ENCODE measurements at regions not wholly inside any gene's neighbourhood (a gene's known extent, or its start where the extent isn't known, plus 50 kb on each side); places are given as distances from the start of the nearest gene placed in this dataset.

DNA sequence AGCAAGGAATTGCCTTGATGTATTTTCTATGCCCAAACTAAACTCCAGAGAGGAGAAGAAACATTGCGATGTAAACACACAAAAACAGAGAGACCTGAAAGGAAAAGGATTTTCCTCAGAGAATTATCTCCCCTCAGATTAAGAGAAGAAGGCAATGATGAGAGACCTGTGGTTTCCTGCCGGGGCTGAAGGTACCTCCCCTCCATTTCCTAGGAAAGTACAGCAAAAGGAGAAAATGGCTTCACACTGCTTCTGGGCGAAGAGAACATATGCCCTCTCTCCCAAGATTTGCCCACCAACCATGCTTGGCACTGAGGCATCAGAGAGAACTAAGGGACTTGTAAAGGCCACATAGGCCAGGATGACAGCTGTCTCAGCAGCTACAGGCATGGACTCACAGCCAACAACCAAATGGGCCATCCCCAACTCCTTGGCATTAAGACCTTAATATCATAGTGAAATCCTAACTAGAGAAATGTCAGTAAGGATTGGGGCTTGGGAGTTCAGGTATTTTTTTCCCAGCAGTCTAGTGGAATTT lies 523.0 kb downstream of the PTPRC start:
- no peak overlapping the region for H2BK120ac ChIP-seq (ENCODE audit: low read depth, low read length)
- no peak overlapping the region for H3K4ac ChIP-seq (ENCODE audit: low read depth in 1 of 2, low read length in 2 of 2)
- peak overlapping the region in 1 of 2 experiments; percentile 83 for H2BK12ac ChIP-seq (ENCODE audit: low read length in 2 of 2)
- H4K8ac ChIP-seq (ENCODE audit: low read length) = no peak overlapping the region
- DNase-seq = no peak
- H2BK5ac ChIP-seq (ENCODE audit: low read depth, low read length, poor library complexity, severe bottlenecking) = no peak overlapping the region
- 100% methylated on average over 3 of the region's 3 CpGs for WGBS
- H3K23ac ChIP-seq (ENCODE audit: low read length in 2 of 2) = no peak overlapping the region
- no peak overlapping the region for H4K91ac ChIP-seq (ENCODE audit: low read length)
- no peak overlapping the region for H3K9ac ChIP-seq (ENCODE audit: low read length)
- H3K18ac ChIP-seq (ENCODE audit: low read depth in 1 of 2, low read length in 2 of 2) = no peak overlapping the region
- H3K79me1 ChIP-seq (replicated peaks; ENCODE audit: low read length, poor library complexity, severe bottlenecking) = no peaks in the 10 kb centered on the region
- H3K4me3 ChIP-seq (ENCODE audit: insufficient read depth in 1 of 2, low read depth in 1 of 2, low read length in 2 of 2) = no peak overlapping the region
- H3K27me3 ChIP-seq (ENCODE audit: control insufficient read depth in 1 of 2, insufficient read depth in 1 of 2, low read length in 2 of 2) = no peaks in the 10 kb centered on the region
- H3K9me3 ChIP-seq (ENCODE audit: control insufficient read depth, low read length) = no peaks in the 10 kb centered on the region
- no peak overlapping the region for H2BK15ac ChIP-seq (ENCODE audit: low read depth, poor library complexity, severe bottlenecking)
- H2AFZ ChIP-seq (ENCODE audit: low read depth, low read length) = no peak overlapping the region
- H3K14ac ChIP-seq (ENCODE audit: low read length in 2 of 2) = no peak overlapping the region
- H3K36me3 ChIP-seq (ENCODE audit: control insufficient read depth in 1 of 2, insufficient read depth in 2 of 2, low read depth in 1 of 2, low read length in 2 of 2) = no peaks in the 10 kb centered on the region
- no peaks in the 10 kb centered on the region for H3K4me1 ChIP-seq (ENCODE audit: control insufficient read depth, insufficient read depth, low read depth, low read length)
- H2AK5ac ChIP-seq (ENCODE audit: low read length, severe bottlenecking) = no peak overlapping the region
- H3K27ac ChIP-seq (ENCODE audit: low read length, poor library complexity, severe bottlenecking) = no peak overlapping the region
- H3K4me2 ChIP-seq (ENCODE audit: low read length, poor library complexity, severe bottlenecking) = no peak overlapping the region

DNA sequence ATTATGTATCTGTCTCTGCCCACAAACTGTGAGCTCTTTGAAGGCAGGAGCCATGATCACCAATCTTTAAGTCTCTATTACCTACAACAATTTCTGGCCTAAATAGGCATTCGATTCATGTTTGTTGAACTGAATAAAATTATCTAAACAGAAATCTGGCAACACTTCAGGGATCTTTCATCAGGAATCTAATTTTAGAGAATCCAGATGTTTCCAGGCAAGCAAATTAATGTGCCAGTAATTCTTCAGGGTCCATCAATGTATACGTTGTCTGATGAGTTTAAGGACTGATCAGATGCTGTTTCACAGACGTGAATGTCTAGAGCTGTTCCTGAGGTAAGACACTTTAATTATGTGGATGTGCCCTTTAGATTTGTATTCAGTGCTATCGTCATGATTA lies 524.4 kb downstream of the PTPRC start:
- no peak overlapping the region for H4K91ac ChIP-seq (ENCODE audit: low read length)
- H2AFZ ChIP-seq (ENCODE audit: low read depth, low read length) = no peak overlapping the region
- no peak overlapping the region for H3K23ac ChIP-seq (ENCODE audit: low read length in 2 of 2)
- no peak overlapping the region for H3K14ac ChIP-seq (ENCODE audit: low read length in 2 of 2)
- no peak overlapping the region for H2BK120ac ChIP-seq (ENCODE audit: low read depth, low read length)
- H3K9ac ChIP-seq (ENCODE audit: low read length) = no peak overlapping the region
- no peaks in the 10 kb centered on the region for H3K27me3 ChIP-seq (ENCODE audit: control insufficient read depth in 1 of 2, insufficient read depth in 1 of 2, low read length in 2 of 2)
- no peak overlapping the region for H3K4me3 ChIP-seq (ENCODE audit: insufficient read depth in 1 of 2, low read depth in 1 of 2, low read length in 2 of 2)
- no peak overlapping the region for H2BK15ac ChIP-seq (ENCODE audit: low read depth, poor library complexity, severe bottlenecking)
- H3K18ac ChIP-seq (ENCODE audit: low read depth in 1 of 2, low read length in 2 of 2) = no peak overlapping the region
- WGBS = 93% methylated on average over 2 of the region's 4 CpGs
- no peaks in the 10 kb centered on the region for H3K9me3 ChIP-seq (ENCODE audit: control insufficient read depth, low read length)
- H4K8ac ChIP-seq (ENCODE audit: low read length) = no peak overlapping the region
- H3K4ac ChIP-seq (ENCODE audit: low read depth in 1 of 2, low read length in 2 of 2) = no peak overlapping the region
- no peak overlapping the region for H2BK12ac ChIP-seq (ENCODE audit: low read length in 2 of 2)
- H3K27ac ChIP-seq (ENCODE audit: low read length, poor library complexity, severe bottlenecking) = no peak overlapping the region
- H3K4me1 ChIP-seq (ENCODE audit: control insufficient read depth, insufficient read depth, low read depth, low read length) = no peaks in the 10 kb centered on the region
- H3K79me1 ChIP-seq (replicated peaks; ENCODE audit: low read length, poor library complexity, severe bottlenecking) = no peaks in the 10 kb centered on the region
- no peak overlapping the region for H2BK5ac ChIP-seq (ENCODE audit: low read depth, low read length, poor library complexity, severe bottlenecking)
- peak; percentile 7 for DNase-seq
- no peak overlapping the region for H3K4me2 ChIP-seq (ENCODE audit: low read length, poor library complexity, severe bottlenecking)
- no peaks in the 10 kb centered on the region for H3K36me3 ChIP-seq (ENCODE audit: control insufficient read depth in 1 of 2, insufficient read depth in 2 of 2, low read depth in 1 of 2, low read length in 2 of 2)
- no peak overlapping the region for H2AK5ac ChIP-seq (ENCODE audit: low read length, severe bottlenecking)

GRCh38 chr1:199163670-199164069 lies 524.8 kb downstream of the PTPRC start:
- H3K9me3 ChIP-seq (ENCODE audit: control insufficient read depth, low read length) = no peaks in the 10 kb centered on the region
- H2BK120ac ChIP-seq (ENCODE audit: low read depth, low read length) = no peak overlapping the region
- WGBS = no CpG with 5 or more reads among the region's 1 CpG
- H2BK5ac ChIP-seq (ENCODE audit: low read depth, low read length, poor library complexity, severe bottlenecking) = no peak overlapping the region
- no peak overlapping the region for H3K23ac ChIP-seq (ENCODE audit: low read length in 2 of 2)
- H3K4ac ChIP-seq (ENCODE audit: low read depth in 1 of 2, low read length in 2 of 2) = no peak overlapping the region
- H3K14ac ChIP-seq (ENCODE audit: low read length in 2 of 2) = no peak overlapping the region
- H3K4me1 ChIP-seq (ENCODE audit: control insufficient read depth, insufficient read depth, low read depth, low read length) = no peaks in the 10 kb centered on the region
- H3K9ac ChIP-seq (ENCODE audit: low read length) = no peak overlapping the region
- no peaks in the 10 kb centered on the region for H3K27me3 ChIP-seq (ENCODE audit: control insufficient read depth in 1 of 2, insufficient read depth in 1 of 2, low read length in 2 of 2)
- DNase-seq = peak; percentile 22
- no peak overlapping the region for H2BK12ac ChIP-seq (ENCODE audit: low read length in 2 of 2)
- no peak overlapping the region for H4K91ac ChIP-seq (ENCODE audit: low read length)
- no peak overlapping the region for H2AK5ac ChIP-seq (ENCODE audit: low read length, severe bottlenecking)
- H3K79me1 ChIP-seq (replicated peaks; ENCODE audit: low read length, poor library complexity, severe bottlenecking) = no peaks in the 10 kb centered on the region
- H3K36me3 ChIP-seq (ENCODE audit: control insufficient read depth in 1 of 2, insufficient read depth in 2 of 2, low read depth in 1 of 2, low read length in 2 of 2) = no peaks in the 10 kb centered on the region
- H3K27ac ChIP-seq (ENCODE audit: low read length, poor library complexity, severe bottlenecking) = no peak overlapping the region
- H3K4me3 ChIP-seq (ENCODE audit: insufficient read depth in 1 of 2, low read depth in 1 of 2, low read length in 2 of 2) = no peak overlapping the region
- no peak overlapping the region for H4K8ac ChIP-seq (ENCODE audit: low read length)
- no peak overlapping the region for H2BK15ac ChIP-seq (ENCODE audit: low read depth, poor library complexity, severe bottlenecking)
- no peak overlapping the region for H3K18ac ChIP-seq (ENCODE audit: low read depth in 1 of 2, low read length in 2 of 2)
- no peak overlapping the region for H2AFZ ChIP-seq (ENCODE audit: low read depth, low read length)
- no peak overlapping the region for H3K4me2 ChIP-seq (ENCODE audit: low read length, poor library complexity, severe bottlenecking)

DNA sequence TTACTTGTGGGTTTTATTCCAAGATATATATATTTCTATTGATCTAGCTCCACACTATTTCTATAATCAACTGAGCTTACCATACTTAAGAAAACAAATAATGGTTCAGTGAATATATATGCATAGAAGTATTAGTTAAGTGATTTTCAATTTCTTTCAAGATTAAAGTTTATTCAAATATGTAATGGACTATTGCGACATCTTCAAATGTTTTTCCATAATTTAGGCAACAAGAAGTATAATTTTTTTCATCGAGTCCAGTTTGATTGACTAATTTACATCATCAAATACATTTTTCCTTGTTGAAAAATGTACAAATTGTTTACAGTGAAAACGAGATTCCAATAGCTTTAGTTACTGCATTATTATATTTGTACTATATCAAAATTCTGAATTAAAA lies 528.6 kb downstream of the PTPRC start:
- no peaks in the 10 kb centered on the region for H3K27me3 ChIP-seq (ENCODE audit: control insufficient read depth in 1 of 2, insufficient read depth in 1 of 2, low read length in 2 of 2)
- no peaks in the 10 kb centered on the region for H3K36me3 ChIP-seq (ENCODE audit: control insufficient read depth in 1 of 2, insufficient read depth in 2 of 2, low read depth in 1 of 2, low read length in 2 of 2)
- no peak overlapping the region for H3K4me3 ChIP-seq (ENCODE audit: insufficient read depth in 1 of 2, low read depth in 1 of 2, low read length in 2 of 2)
- H3K79me1 ChIP-seq (replicated peaks; ENCODE audit: low read length, poor library complexity, severe bottlenecking) = no peaks in the 10 kb centered on the region
- no peak overlapping the region for H3K4me2 ChIP-seq (ENCODE audit: low read length, poor library complexity, severe bottlenecking)
- DNase-seq = no peak
- no peak overlapping the region for H4K91ac ChIP-seq (ENCODE audit: low read length)
- H3K27ac ChIP-seq (ENCODE audit: low read length, poor library complexity, severe bottlenecking) = no peak overlapping the region
- no peak overlapping the region for H3K23ac ChIP-seq (ENCODE audit: low read length in 2 of 2)
- H2AFZ ChIP-seq (ENCODE audit: low read depth, low read length) = no peak overlapping the region
- no peaks in the 10 kb centered on the region for H3K9me3 ChIP-seq (ENCODE audit: control insufficient read depth, low read length)
- H3K4ac ChIP-seq (ENCODE audit: low read depth in 1 of 2, low read length in 2 of 2) = no peak overlapping the region
- H2AK5ac ChIP-seq (ENCODE audit: low read length, severe bottlenecking) = no peak overlapping the region
- H3K9ac ChIP-seq (ENCODE audit: low read length) = no peak overlapping the region
- H3K14ac ChIP-seq (ENCODE audit: low read length in 2 of 2) = no peak overlapping the region
- no peak overlapping the region for H4K8ac ChIP-seq (ENCODE audit: low read length)
- no CpG with 5 or more reads among the region's 3 CpGs for WGBS
- H3K4me1 ChIP-seq (ENCODE audit: control insufficient read depth, insufficient read depth, low read depth, low read length) = no peaks in the 10 kb centered on the region
- no peak overlapping the region for H2BK12ac ChIP-seq (ENCODE audit: low read length in 2 of 2)
- no peak overlapping the region for H2BK120ac ChIP-seq (ENCODE audit: low read depth, low read length)
- no peak overlapping the region for H2BK15ac ChIP-seq (ENCODE audit: low read depth, poor library complexity, severe bottlenecking)
- H2BK5ac ChIP-seq (ENCODE audit: low read depth, low read length, poor library complexity, severe bottlenecking) = no peak overlapping the region
- no peak overlapping the region for H3K18ac ChIP-seq (ENCODE audit: low read depth in 1 of 2, low read length in 2 of 2)

Data from mesenchymal stem cell (in vitro differentiated cells and primary cell).